ENCODE measurements at regions not wholly inside any gene's neighbourhood (a gene's known extent, or its start where the extent isn't known, plus 50 kb on each side); places are given as distances from the start of the nearest gene placed in this dataset.
"Not testable (repeated sequence)": the region's sequence is repeated elsewhere in the genome, so short reads cannot be mapped to it uniquely, and the experiment has no call there.

GRCh38 chr13:22848539-22849052 is 332.2 kb upstream of the SGCG start:
- DNase-seq (ENCODE audit: extremely low read depth, low read depth, low spot score) = no peak

GRCh38 chr13:22855926-22856325 is 324.9 kb upstream of the SGCG start:
- DNase-seq (ENCODE audit: extremely low read depth, low read depth, low spot score) = no peak

GRCh38 chr13:22858980-22859379 is 321.8 kb upstream of the SGCG start:
- DNase-seq (ENCODE audit: extremely low read depth, low read depth, low spot score) = not testable (repeated sequence)

GRCh38 chr13:22859411-22859810 is 321.4 kb upstream of the SGCG start:
- not testable (repeated sequence) for DNase-seq (ENCODE audit: extremely low read depth, low read depth, low spot score)

- no peak for DNase-seq (ENCODE audit: extremely low read depth, low read depth, low spot score)
These were observed 318.8 kb upstream of the SGCG start for GRCh38 chr13:22861958-22862466.

- DNase-seq (ENCODE audit: extremely low read depth, low read depth, low spot score) = no peak
These were observed 318.3 kb upstream of the SGCG start for GRCh38 chr13:22862478-22862877.

GRCh38 chr13:22866221-22866620 is 314.6 kb upstream of the SGCG start:
- DNase-seq (ENCODE audit: extremely low read depth, low read depth, low spot score) = no peak

GRCh38 chr13:22871231-22871630 is 309.5 kb upstream of the SGCG start:
- DNase-seq (ENCODE audit: extremely low read depth, low read depth, low spot score) = no peak

- DNase-seq (ENCODE audit: extremely low read depth, low read depth, low spot score) = no peak
These were observed 305.9 kb upstream of the SGCG start for GRCh38 chr13:22874839-22875238.

GRCh38 chr13:22877421-22877820 is 303.4 kb upstream of the SGCG start:
- no peak for DNase-seq (ENCODE audit: extremely low read depth, low read depth, low spot score)

- no peak for DNase-seq (ENCODE audit: extremely low read depth, low read depth, low spot score)
These were observed 299.7 kb upstream of the SGCG start for GRCh38 chr13:22880741-22881720.

- not testable (repeated sequence) for DNase-seq (ENCODE audit: extremely low read depth, low read depth, low spot score)
These were observed 298.8 kb upstream of the SGCG start for GRCh38 chr13:22881721-22882608.

- no peak for DNase-seq (ENCODE audit: extremely low read depth, low read depth, low spot score)
These were observed 297.4 kb upstream of the SGCG start for GRCh38 chr13:22883262-22883840.

GRCh38 chr13:22883956-22884355 is 296.8 kb upstream of the SGCG start:
- DNase-seq (ENCODE audit: extremely low read depth, low read depth, low spot score) = no peak

GRCh38 chr13:22886061-22886460 is 294.7 kb upstream of the SGCG start:
- DNase-seq (ENCODE audit: extremely low read depth, low read depth, low spot score) = not testable (repeated sequence)

GRCh38 chr13:22889376-22889775 is 291.4 kb upstream of the SGCG start:
- DNase-seq (ENCODE audit: extremely low read depth, low read depth, low spot score) = not testable (repeated sequence)

- DNase-seq (ENCODE audit: extremely low read depth, low read depth, low spot score) = no peak
These were observed 287.6 kb upstream of the SGCG start for GRCh38 chr13:22893204-22893603.

GRCh38 chr13:22893777-22894176 is 287.0 kb upstream of the SGCG start:
- DNase-seq (ENCODE audit: extremely low read depth, low read depth, low spot score) = no peak

GRCh38 chr13:22897571-22898314 is 283.0 kb upstream of the SGCG start:
- no peak for DNase-seq (ENCODE audit: extremely low read depth, low read depth, low spot score)

- DNase-seq (ENCODE audit: extremely low read depth, low read depth, low spot score) = not testable (repeated sequence)
These were observed 280.3 kb upstream of the SGCG start for GRCh38 chr13:22900416-22900951.

Measured in glomerular endothelial cell (primary cell).